Ovary (tissue), 3 donors: ENCODE measurements at regions not wholly inside any gene's neighbourhood (a gene's known extent, or its start where the extent isn't known, plus 50 kb on each side); places are given as distances from the start of the nearest gene placed in this dataset.

Source experiments
- CTCF ChIP-seq, 3 donors: fragments of 450-650 bp in 2 of 3; fragments of 200-600 bp in 1 of 3; IDR thresholded peaks; one replicate each; pipeline versions ENCODE4 v1.5.1 to v1.8.0; 2016 to 2022; ENCODE audit warnings: antibody characterized with exemption in 3 of 3, mild to moderate bottlenecking in 1 of 3
- POLR2A ChIP-seq: fragments of 450-650 bp; IDR thresholded peaks from one replicate; pipeline ENCODE4 v1.6.1; 2017; ENCODE audit warnings: antibody characterized with exemption, mild to moderate bottlenecking, moderate library complexity
- donor health status: DM: no; HTN: no; CAD: no.

- TF ChIP-seq CTCF (IDR thresholded peaks at IDR 0.05) (no peak), POLR2A (no peak)
Observed at GRCh38 chr6:56385981-56386593, 138.7 kb upstream of the COL21A1 start.
